H9 (cell line): ENCODE measurements at regions not wholly inside any gene's neighbourhood (a gene's known extent, or its start where the extent isn't known, plus 50 kb on each side); places are given as distances from the start of the nearest gene placed in this dataset.

Experiments used
- DNase-seq: peaks from one replicate; pipeline ENCODE4 v3.0.0-alpha.2; 2017
- H2AFZ ChIP-seq: one replicate; pipeline ENCODE4 v1.6.1; 2013; ENCODE audit warnings: mild to moderate bottlenecking, low read length, control low read depth, moderate library complexity
- H2AK5ac ChIP-seq: 2 replicates; pipeline ENCODE4 v1.6.1; 2013; ENCODE audit warnings: low read length, control low read depth, mixed read lengths; ENCODE audit not compliant: insufficient read length
- H2BK120ac ChIP-seq: one replicate; pipeline ENCODE4 v1.6.1; 2013; ENCODE audit warnings: low read depth, mild to moderate bottlenecking, low read length, control low read depth, inconsistent platforms; ENCODE audit not compliant: poor library complexity, severe bottlenecking
- H2BK12ac ChIP-seq: 2 replicates; pipeline ENCODE4 v1.6.1; 2013; ENCODE audit warnings: low read length, control low read depth, mixed read lengths, low read depth; ENCODE audit not compliant: insufficient read length
- H2BK15ac ChIP-seq: 2 replicates; pipeline ENCODE4 v1.6.1; 2013; ENCODE audit warnings: low read depth, low read length, control low read depth
- H2BK20ac ChIP-seq: one replicate; pipeline ENCODE4 v1.6.1; 2013; ENCODE audit warnings: low read depth, mild to moderate bottlenecking, low read length, control low read depth, inconsistent platforms; ENCODE audit not compliant: poor library complexity, severe bottlenecking
- H2BK5ac ChIP-seq: 2 replicates; pipeline ENCODE4 v1.6.1; 2013; ENCODE audit warnings: low read length, control low read depth, mixed read lengths; ENCODE audit not compliant: insufficient read length
- H3K14ac ChIP-seq: 2 replicates; pipeline ENCODE4 v1.6.1; 2013; ENCODE audit warnings: low read length, control low read depth; ENCODE audit not compliant: insufficient read depth
- H3K18ac ChIP-seq: 2 replicates; pipeline ENCODE4 v1.6.1; 2013; ENCODE audit warnings: low read depth, mild to moderate bottlenecking, mixed read lengths, low read length, control low read depth; ENCODE audit not compliant: insufficient read length
- H3K23ac ChIP-seq: 2 replicates; pipeline ENCODE4 v1.6.1; 2013; ENCODE audit warnings: low read length, control low read depth, mixed read lengths, low read depth; ENCODE audit not compliant: insufficient read length
- H3K23me2 ChIP-seq: 2 replicates; pipeline ENCODE4 v1.6.1; 2013; ENCODE audit warnings: low read depth, mild to moderate bottlenecking, mixed read lengths, low read length, control low read depth; ENCODE audit not compliant: insufficient read length, poor library complexity, severe bottlenecking
- H3K27ac ChIP-seq: 2 replicates; pipeline ENCODE4 v1.5.1; 2013; ENCODE audit warnings: low read length, control low read depth, mixed read lengths, low read depth; ENCODE audit not compliant: insufficient read length
- H3K27me3 ChIP-seq: 2 replicates; pipeline ENCODE4 v1.6.1; 2013; ENCODE audit warnings: low read length, control low read depth, inconsistent platforms; ENCODE audit not compliant: insufficient read depth
- H3K4ac ChIP-seq: 2 replicates; pipeline ENCODE4 v1.6.1; 2013; ENCODE audit warnings: low read depth, mild to moderate bottlenecking, control low read depth, inconsistent platforms, low read length, moderate library complexity
- H3K4me1 ChIP-seq: 2 replicates; pipeline ENCODE4 v1.6.1; 2013; ENCODE audit warnings: low read length, control low read depth, inconsistent platforms; ENCODE audit not compliant: insufficient read depth
- H3K4me2 ChIP-seq: 2 replicates; pipeline ENCODE4 v1.6.1; 2013; ENCODE audit warnings: low read length, control low read depth, mixed read lengths; ENCODE audit not compliant: insufficient read length, insufficient read depth
- H3K56ac ChIP-seq: 2 replicates; pipeline ENCODE4 v1.6.1; 2013; ENCODE audit warnings: low read depth, mild to moderate bottlenecking, mixed read lengths, low read length, control low read depth; ENCODE audit not compliant: insufficient read length
- H3K79me1 ChIP-seq: 2 replicates; pipeline ENCODE4 v1.6.1; 2013; ENCODE audit warnings: low read depth, mild to moderate bottlenecking, moderate library complexity, low read length, control low read depth, inconsistent platforms; ENCODE audit not compliant: insufficient read depth, poor library complexity, severe bottlenecking
- H3K79me2 ChIP-seq: 2 replicates; pipeline ENCODE4 v1.6.1; 2013; ENCODE audit warnings: low read length, control low read depth, inconsistent platforms; ENCODE audit not compliant: insufficient read depth
- H3K9ac ChIP-seq: 2 replicates; pipeline ENCODE4 v1.6.1; 2013; ENCODE audit warnings: low read length, control low read depth, mixed read lengths; ENCODE audit not compliant: insufficient read length; ENCODE audit errors: extremely low read depth
- H3K9me3 ChIP-seq: one replicate; pipeline ENCODE4 v1.6.1; 2013; ENCODE audit warnings: low read depth, low read length, inconsistent platforms; ENCODE audit not compliant: control insufficient read depth
- H3T11ph ChIP-seq: one replicate; pipeline ENCODE4 v1.6.1; 2013; ENCODE audit warnings: mild to moderate bottlenecking, low read length, control low read depth, inconsistent platforms
- H4K20me1 ChIP-seq: one replicate; pipeline ENCODE4 v1.6.1; 2013; ENCODE audit not compliant: control insufficient read depth, insufficient read length, insufficient read depth
- H4K5ac ChIP-seq: 2 replicates; pipeline ENCODE4 v1.6.1; 2013; ENCODE audit warnings: low read depth, mild to moderate bottlenecking, mixed read lengths, low read length, control low read depth; ENCODE audit not compliant: insufficient read length
- H4K8ac ChIP-seq: replicated peaks from 2 replicates; pipeline ENCODE4 v1.6.1; 2013; ENCODE audit warnings: low read length, control low read depth, mixed read lengths, low read depth; ENCODE audit not compliant: insufficient read length
- H4K91ac ChIP-seq: 2 replicates; pipeline ENCODE4 v1.6.1; 2013; ENCODE audit warnings: low read depth, mild to moderate bottlenecking, moderate library complexity, mixed read lengths, low read length, control low read depth; ENCODE audit not compliant: insufficient read length
- H3K27ac Mint-ChIP-seq, 3 experiments: 2 replicates in 2 of 3; 3 replicates in 1 of 3; pipeline ENCODE4 v1.8.0; 2020 to 2021; ENCODE audit warnings: mixed read lengths in 3 of 3, mild to moderate bottlenecking in 1 of 3, moderate library complexity in 1 of 3
- H3K27me3 Mint-ChIP-seq: 2 replicates; pipeline ENCODE4 v1.8.0; 2021; ENCODE audit warnings: low read depth, mild to moderate bottlenecking, moderate library complexity, mixed read lengths
- H3K36me3 Mint-ChIP-seq, 3 experiments: 2 replicates in 2 of 3; 3 replicates in 1 of 3; pipeline ENCODE4 v1.8.0; 2020 to 2021; ENCODE audit warnings: low read depth in 3 of 3, mixed read lengths in 3 of 3; ENCODE audit not compliant: insufficient read depth in 1 of 3
- H3K4me1 Mint-ChIP-seq, 2 experiments: 2 replicates each; pipeline ENCODE4 v1.8.0; 2020; ENCODE audit warnings: mixed read lengths in 2 of 2
- H3K4me3 Mint-ChIP-seq, 2 experiments: 2 replicates in 1 of 2; 3 replicates in 1 of 2; pipeline ENCODE4 v1.8.0; 2020 to 2021; ENCODE audit warnings: mild to moderate bottlenecking in 2 of 2, mixed read lengths in 2 of 2, moderate library complexity in 1 of 2
- H3K9me3 Mint-ChIP-seq, 2 experiments: 2 replicates in 1 of 2; 3 replicates in 1 of 2; pipeline ENCODE4 v1.8.0; 2020; ENCODE audit warnings: mild to moderate bottlenecking in 2 of 2, mixed read lengths in 2 of 2, moderate library complexity in 1 of 2
- WGBS: extraction: QIAGEN DNeasy Blood & Tissue Kit; methylation state at CpG from one replicate; pipeline ENCODE4 v1.1.7; 2013; ENCODE audit warnings: missing lambda C conversion rate, low lambda C conversion rate, mixed read lengths; ENCODE audit not compliant: insufficient read length; ENCODE audit errors: extremely low coverage; 5-methylcytosine and 5-hydroxymethylcytosine counted together
- TF ChIP-seq, protein P1 (sequence below): fragments of 200-600 bp; sonication (generic); conservative IDR thresholded peaks from 3 replicates; pipeline ENCODE4 v1.8.0; 2021; ENCODE audit warnings: antibody characterized with exemption, mild to moderate bottlenecking

GRCh38 chr11:116388146-116388545 is 384.6 kb downstream of the BUD13 start:
- Histone ChIP-seq H3K79me1 (no peaks in the 10 kb centered on the region), H3K23ac (no peak overlapping the region), H3K4me2 (no peak overlapping the region), H4K5ac (no peak overlapping the region), H2AK5ac (no peak overlapping the region), H3K9me3 (no peaks in the 10 kb centered on the region), H2BK5ac (no peak overlapping the region), H2BK15ac (no peak overlapping the region), H2BK12ac (no peak overlapping the region), H4K91ac (no peak overlapping the region), H3K9ac (no peak overlapping the region), H2BK20ac (no peak overlapping the region), H3K27me3 (no peaks in the 10 kb centered on the region), H3K23me2 (no peaks in the 10 kb centered on the region), H3K4ac (no peak overlapping the region), H4K8ac (no peak overlapping the region), H3K4me1 (no peaks in the 10 kb centered on the region), H2BK120ac (no peak overlapping the region), H3K79me2 (no peaks in the 10 kb centered on the region), H4K20me1 (no peaks in the 10 kb centered on the region), H2AFZ (no peak overlapping the region), H3T11ph (no peak overlapping the region), H3K56ac (no peak overlapping the region), H3K14ac (no peak overlapping the region), H3K18ac (no peak overlapping the region), H3K27ac (no peak overlapping the region)
- WGBS: no CpG with 5 or more reads among the region's 1 CpG
- Mint-ChIP-seq H3K36me3 (no peaks in the 10 kb centered on the region; a peak in 1 of 7 replicates), H3K4me3 (no peak overlapping the region), H3K9me3 (peaks cover 0 to under 1% of the 10 kb centered on the region in 2 experiments; a peak in 1 of 5 replicates), H3K4me1 (peaks cover 14 to 18% of the 10 kb centered on the region in 2 experiments), H3K27me3 (no peaks in the 10 kb centered on the region), H3K27ac (no peak overlapping the region)
- TF ChIP-seq, protein P1, sequence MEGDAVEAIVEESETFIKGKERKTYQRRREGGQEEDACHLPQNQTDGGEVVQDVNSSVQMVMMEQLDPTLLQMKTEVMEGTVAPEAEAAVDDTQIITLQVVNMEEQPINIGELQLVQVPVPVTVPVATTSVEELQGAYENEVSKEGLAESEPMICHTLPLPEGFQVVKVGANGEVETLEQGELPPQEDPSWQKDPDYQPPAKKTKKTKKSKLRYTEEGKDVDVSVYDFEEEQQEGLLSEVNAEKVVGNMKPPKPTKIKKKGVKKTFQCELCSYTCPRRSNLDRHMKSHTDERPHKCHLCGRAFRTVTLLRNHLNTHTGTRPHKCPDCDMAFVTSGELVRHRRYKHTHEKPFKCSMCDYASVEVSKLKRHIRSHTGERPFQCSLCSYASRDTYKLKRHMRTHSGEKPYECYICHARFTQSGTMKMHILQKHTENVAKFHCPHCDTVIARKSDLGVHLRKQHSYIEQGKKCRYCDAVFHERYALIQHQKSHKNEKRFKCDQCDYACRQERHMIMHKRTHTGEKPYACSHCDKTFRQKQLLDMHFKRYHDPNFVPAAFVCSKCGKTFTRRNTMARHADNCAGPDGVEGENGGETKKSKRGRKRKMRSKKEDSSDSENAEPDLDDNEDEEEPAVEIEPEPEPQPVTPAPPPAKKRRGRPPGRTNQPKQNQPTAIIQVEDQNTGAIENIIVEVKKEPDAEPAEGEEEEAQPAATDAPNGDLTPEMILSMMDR: no peak
- no peak for DNase-seq
